ENCODE measurements at regions not wholly inside any gene's neighbourhood (a gene's known extent, or its start where the extent isn't known, plus 50 kb on each side); places are given as distances from the start of the nearest gene placed in this dataset.

GRCh38 chr11:119906376-119906775 is 177.4 kb upstream of the NECTIN1 start:
- DNase-seq (ENCODE audit: low read depth in 3 of 3), result no peak

DNA sequence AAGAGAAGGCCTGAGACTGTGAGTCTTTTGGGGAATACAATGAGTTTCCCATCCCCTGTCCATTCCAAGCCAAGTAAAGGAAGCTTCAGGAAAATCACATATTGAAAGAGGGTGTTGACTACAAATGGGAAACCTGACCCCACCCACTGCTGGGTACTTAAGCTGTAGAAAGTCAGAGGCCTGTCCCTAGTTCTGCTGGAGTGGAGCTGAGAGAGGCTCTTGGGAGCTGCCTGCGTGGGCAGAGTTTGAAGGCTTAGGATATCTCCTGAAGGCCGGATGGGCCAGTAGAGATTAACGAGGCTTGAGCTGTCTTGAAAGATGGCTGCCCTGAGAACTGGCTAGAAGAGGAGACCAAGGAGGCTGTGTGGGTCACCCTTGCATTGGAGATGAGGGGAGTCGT is 176.2 kb upstream of the NECTIN1 start:
- no peak for DNase-seq (ENCODE audit: low read depth in 3 of 3)

GRCh38 chr11:119904531-119905035 is 175.6 kb upstream of the NECTIN1 start:
- DNase-seq (ENCODE audit: low read depth in 3 of 3), result no peak

GRCh38 chr11:119903821-119904220 is 174.8 kb upstream of the NECTIN1 start:
- DNase-seq (ENCODE audit: low read depth in 3 of 3), result no peak

- DNase-seq (ENCODE audit: low read depth in 3 of 3), result no peak
These were observed 174.4 kb upstream of the NECTIN1 start for GRCh38 chr11:119903389-119903788.

GRCh38 chr11:119902656-119903231 is 173.7 kb upstream of the NECTIN1 start:
- no peak for DNase-seq (ENCODE audit: low read depth in 3 of 3)

GRCh38 chr11:119901657-119902577 is 172.9 kb upstream of the NECTIN1 start:
- DNase-seq (ENCODE audit: low read depth in 3 of 3), result no peak

GRCh38 chr11:119899997-119900396 is 171.0 kb upstream of the NECTIN1 start:
- DNase-seq (ENCODE audit: low read depth in 3 of 3), result no peak

- DNase-seq (ENCODE audit: low read depth in 3 of 3), result no peak
These were observed 168.6 kb upstream of the NECTIN1 start for GRCh38 chr11:119897576-119897975.

DNA sequence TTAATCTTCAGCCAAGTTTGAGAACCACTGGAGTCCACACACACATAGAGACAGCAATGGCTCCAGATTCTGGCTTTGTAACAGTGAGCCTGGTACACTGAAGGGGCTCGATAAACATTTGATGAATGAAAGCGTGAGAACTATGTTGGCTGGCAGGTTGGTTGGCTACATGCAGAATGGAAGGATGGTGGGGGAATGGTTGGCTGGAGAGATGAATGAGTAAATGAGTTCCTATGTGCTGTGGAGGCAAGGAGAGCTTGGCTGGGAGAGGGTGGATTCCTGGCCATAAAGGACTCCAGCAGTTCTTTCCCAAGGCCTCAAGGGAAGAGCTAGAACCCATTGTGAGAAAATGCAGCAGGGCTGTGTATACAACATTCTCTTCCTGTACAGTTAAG is 168.0 kb upstream of the NECTIN1 start:
- no peak for DNase-seq (ENCODE audit: low read depth in 3 of 3)

DNA sequence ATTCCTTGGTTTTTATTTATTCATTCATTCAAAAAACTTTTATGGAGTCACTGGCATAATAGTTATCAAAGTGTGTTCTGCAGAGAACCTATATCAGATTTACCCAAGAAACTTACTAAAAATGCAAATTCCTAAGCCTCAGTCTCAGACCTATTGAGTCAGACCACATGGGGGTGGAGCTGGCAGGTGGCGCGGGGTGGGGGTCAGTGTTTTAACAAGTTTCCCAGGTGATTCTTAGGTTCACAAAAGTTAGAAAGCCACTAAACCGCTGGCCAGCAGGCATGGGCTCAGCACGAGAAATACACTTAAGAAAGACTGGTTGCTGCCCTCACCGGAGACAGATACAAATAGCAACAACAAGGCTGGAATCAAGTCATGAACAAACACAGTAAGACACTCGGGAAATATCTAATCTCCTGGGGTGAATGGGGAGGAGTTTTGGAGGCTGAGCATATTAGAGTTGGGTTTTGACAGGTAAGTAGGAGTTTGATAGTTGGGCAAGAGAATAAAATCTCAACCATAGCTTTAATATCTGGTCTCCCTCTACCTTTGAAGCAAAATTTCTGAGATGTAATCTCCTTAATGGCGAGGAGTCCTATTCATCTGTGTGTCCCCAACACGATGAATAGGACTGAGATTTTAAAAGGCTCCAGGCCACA is 167.5 kb upstream of the NECTIN1 start:
- DNase-seq (ENCODE audit: low read depth in 3 of 3), result no peak

- no peak for DNase-seq (ENCODE audit: low read depth in 3 of 3)
These were observed 167.0 kb upstream of the NECTIN1 start for GRCh38 chr11:119895981-119896380.

DNA sequence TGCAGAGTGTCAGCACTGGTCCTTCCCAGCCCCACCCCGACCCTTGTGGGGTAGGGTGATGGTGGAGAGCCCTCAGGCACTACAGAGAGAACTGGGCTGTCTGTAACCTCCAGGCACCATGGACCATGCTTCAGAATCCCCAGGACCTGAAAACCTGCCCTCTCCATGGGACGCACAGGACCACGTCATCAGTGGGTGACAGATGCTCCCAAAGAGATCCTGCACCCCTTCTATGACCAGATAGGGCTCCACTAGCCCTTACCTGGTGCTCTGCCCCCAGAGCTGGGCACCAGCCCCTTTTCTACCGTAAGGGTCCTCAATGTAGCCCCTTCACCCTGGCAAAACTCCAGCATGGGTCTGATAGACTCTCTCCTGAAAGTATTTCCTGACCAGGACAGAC is 165.9 kb upstream of the NECTIN1 start:
- DNase-seq (ENCODE audit: low read depth in 3 of 3), result no peak

DNA sequence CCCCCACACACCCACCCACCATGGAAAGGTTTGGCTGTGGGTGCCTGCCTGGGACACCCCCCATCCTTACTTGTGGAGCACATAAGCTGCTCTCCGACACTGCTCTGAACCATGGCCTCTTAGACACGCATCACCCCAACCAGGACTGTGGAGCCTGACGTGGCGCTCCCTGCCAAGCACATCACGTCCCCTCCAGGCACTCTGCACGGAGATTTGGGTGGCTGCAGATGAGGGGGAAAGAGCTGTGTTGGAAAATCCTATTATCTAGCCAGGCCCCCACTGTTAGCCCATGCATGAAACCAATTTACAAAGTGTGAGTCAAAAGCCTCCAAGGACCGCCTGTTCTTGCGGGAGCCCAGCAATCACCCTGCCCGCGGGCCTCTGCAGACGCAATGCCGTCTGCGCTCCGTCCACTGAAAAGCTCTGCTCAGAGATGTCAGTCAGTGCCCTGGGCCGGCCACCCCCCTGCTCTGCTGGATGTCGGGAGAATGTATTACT is 163.4 kb upstream of the NECTIN1 start:
- no peak for DNase-seq (ENCODE audit: low read depth in 3 of 3)

DNA sequence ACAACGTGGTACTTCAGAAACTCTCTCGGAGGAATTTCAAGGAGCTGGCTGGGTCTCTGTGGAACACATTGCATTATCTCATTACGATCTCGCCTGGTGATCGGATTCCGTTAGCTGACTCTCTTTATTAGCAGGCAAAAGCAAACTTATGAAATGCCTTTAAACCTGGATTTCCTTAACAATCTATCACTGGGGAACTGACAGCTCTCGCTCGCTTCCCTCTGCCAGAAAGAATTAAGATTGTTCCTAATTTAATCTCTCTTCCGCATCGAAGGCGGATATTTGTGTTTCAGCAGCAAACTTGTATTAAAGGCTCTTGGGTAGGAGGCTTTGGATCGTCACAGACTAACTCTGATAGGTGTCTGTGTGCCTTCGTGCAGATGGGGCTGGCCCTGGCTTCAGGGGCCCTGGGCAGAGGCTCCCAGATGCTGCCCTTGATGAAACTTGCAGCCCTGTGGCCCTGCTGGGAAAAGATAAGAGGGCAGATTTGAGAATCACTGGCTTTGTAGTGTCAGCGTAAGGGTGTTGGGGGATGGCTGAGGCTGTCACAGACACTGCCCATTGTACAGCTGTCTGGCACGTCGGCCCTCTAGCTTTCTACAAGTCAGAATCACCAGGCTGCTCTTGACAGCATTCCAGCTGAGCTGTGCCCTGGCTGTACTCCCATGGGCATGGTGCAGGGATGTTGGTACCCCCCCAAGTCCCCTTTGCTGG is 162.2 kb upstream of the NECTIN1 start:
- no peak for DNase-seq (ENCODE audit: low read depth in 3 of 3)

- DNase-seq (ENCODE audit: low read depth in 3 of 3), result no peak
These were observed 161.5 kb upstream of the NECTIN1 start for GRCh38 chr11:119890466-119890865.

DNA sequence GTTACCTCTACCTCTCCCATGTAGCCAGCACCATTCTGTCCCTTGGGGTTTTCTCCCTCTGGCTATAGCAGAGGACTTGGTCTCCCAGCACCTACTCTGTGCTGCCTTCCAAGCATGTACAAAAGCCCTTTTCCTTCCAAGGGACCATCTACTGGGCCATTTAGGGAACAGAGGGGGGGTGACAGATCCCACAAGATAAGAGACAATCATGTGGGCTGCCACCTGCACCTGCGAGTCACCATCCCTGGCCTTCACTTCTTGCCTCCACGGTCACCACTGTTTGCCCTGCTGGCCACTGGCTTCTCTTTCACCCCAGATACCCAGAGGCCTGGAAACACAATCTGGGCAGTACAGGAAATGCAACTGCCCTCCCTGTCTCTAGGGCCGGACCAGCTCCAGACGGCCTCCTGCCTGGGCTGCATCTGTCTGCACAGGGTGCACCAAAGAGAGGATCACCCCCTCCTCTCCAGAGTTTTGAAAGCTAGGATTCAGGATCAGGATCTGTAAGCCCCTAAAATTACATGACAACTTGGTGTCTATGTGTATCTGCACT is 160.8 kb upstream of the NECTIN1 start:
- DNase-seq (ENCODE audit: low read depth in 3 of 3), result no peak

DNA sequence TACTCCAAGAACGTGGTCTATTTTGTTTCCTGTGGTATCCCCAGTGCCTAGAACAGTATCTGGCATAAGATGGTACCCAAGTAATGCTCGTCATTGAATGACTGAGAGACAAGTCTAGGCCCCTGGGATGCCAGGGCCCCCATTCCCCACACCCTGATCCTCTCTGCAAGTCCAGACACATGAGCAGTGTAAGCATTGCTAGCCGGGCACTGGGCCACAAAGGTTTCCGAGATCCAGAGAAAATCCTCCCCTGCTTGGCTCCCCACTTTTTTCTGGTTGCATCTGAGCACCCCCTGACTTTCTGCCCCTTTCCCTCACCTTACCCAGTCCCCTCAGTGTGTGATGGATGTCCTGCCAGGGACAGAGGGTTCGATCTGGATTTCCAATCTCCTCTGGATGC is 160.1 kb upstream of the NECTIN1 start:
- no peak for DNase-seq (ENCODE audit: low read depth in 3 of 3)

GRCh38 chr11:119888119-119888518 is 159.1 kb upstream of the NECTIN1 start:
- DNase-seq (ENCODE audit: low read depth in 3 of 3), result no peak

DNA sequence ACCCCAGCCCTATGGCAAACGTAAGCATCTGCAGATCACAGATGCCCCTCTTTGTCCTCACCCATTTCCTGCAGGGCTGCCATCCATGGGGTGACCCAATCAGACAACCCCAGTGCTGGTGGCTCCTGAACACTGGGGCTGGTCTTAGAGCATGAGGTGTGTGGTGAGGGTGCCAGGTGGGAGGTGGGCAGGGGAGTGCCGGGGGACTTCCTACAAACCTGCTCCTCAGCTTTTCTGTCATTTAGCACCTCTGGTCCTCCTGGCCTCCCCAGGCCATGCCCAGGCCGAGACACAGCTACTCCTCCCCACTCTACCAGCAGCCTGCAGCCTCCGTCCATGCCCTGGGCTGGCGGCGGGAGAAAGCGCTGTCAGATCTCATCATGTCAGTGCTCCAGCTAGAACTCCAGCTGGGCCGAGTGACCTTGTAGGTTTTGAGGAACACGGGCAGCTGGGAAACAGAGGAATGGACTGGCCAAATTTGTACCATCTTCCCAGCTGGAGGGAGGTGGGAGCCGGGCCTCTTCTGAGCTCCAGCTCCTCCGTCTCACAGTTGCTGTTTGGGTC is 157.7 kb upstream of the NECTIN1 start:
- DNase-seq (ENCODE audit: low read depth in 3 of 3), result no peak

Data from stimulated activated CD4-positive, alpha-beta T cell treated with anti-CD3 and anti-CD28 coated beads, TNF-alpha, amount 100 ng/mL, for 48 hours (primary cell).